ENCODE measurements at regions not wholly inside any gene's neighbourhood (a gene's known extent, or its start where the extent isn't known, plus 50 kb on each side); places are given as distances from the start of the nearest gene placed in this dataset.

- TF ChIP-seq CTCF (IDR thresholded peaks at IDR 0.05; ENCODE audit: low read depth, low read length, missing input control) (no peak), JUND (IDR thresholded peaks at IDR 0.05) (no peak), TAF1 (conservative IDR thresholded peaks at IDR 0.05) (no peak), RAD21 (IDR thresholded peaks at IDR 0.05) (no peak), YY1 (IDR thresholded peaks at IDR 0.05) (no peak), ZBTB33 (IDR thresholded peaks at IDR 0.05) (no peak), FOXA1 (IDR thresholded peaks at IDR 0.05) (no peak), HNF4A (conservative IDR thresholded peaks at IDR 0.05) (no peak), EGR1 (IDR thresholded peaks at IDR 0.05; ENCODE audit: low read depth in 2 of 2) (no peak)
- TF ChIP-seq, protein P1, sequence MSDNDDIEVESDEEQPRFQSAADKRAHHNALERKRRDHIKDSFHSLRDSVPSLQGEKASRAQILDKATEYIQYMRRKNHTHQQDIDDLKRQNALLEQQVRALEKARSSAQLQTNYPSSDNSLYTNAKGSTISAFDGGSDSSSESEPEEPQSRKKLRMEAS (IDR thresholded peaks at IDR 0.05): no peak
- TF ChIP-seq, protein P2, sequence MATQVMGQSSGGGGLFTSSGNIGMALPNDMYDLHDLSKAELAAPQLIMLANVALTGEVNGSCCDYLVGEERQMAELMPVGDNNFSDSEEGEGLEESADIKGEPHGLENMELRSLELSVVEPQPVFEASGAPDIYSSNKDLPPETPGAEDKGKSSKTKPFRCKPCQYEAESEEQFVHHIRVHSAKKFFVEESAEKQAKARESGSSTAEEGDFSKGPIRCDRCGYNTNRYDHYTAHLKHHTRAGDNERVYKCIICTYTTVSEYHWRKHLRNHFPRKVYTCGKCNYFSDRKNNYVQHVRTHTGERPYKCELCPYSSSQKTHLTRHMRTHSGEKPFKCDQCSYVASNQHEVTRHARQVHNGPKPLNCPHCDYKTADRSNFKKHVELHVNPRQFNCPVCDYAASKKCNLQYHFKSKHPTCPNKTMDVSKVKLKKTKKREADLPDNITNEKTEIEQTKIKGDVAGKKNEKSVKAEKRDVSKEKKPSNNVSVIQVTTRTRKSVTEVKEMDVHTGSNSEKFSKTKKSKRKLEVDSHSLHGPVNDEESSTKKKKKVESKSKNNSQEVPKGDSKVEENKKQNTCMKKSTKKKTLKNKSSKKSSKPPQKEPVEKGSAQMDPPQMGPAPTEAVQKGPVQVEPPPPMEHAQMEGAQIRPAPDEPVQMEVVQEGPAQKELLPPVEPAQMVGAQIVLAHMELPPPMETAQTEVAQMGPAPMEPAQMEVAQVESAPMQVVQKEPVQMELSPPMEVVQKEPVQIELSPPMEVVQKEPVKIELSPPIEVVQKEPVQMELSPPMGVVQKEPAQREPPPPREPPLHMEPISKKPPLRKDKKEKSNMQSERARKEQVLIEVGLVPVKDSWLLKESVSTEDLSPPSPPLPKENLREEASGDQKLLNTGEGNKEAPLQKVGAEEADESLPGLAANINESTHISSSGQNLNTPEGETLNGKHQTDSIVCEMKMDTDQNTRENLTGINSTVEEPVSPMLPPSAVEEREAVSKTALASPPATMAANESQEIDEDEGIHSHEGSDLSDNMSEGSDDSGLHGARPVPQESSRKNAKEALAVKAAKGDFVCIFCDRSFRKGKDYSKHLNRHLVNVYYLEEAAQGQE (IDR thresholded peaks at IDR 0.05): no peak
These were observed 1576.5 kb downstream of the EFNA5 start for GRCh38 chr5:106094204-106094607.

Data from liver (tissue), 3 donors.